HFF-Myc (cell line): ENCODE measurements at regions not wholly inside any gene's neighbourhood (a gene's known extent, or its start where the extent isn't known, plus 50 kb on each side); places are given as distances from the start of the nearest gene placed in this dataset.

Experiments used
- DNase-seq: peaks from one replicate; pipeline ENCODE4 v3.0.0-alpha.2; 2011; ENCODE audit warnings: low read depth; ENCODE audit errors: extremely low read depth
- H3K4me3 ChIP-seq: replicated peaks from 2 replicates; pipeline ENCODE4 v1.5.1; 2011; ENCODE audit warnings: low read depth, mild to moderate bottlenecking, control low read depth, low read length
- TF ChIP-seq, protein P1 (sequence below): IDR thresholded peaks from 2 replicates; pipeline ENCODE4 v1.5.1; 2012; ENCODE audit warnings: mild to moderate bottlenecking, low read depth, low read length, control low read depth; ENCODE audit errors: missing control alignments

DNA sequence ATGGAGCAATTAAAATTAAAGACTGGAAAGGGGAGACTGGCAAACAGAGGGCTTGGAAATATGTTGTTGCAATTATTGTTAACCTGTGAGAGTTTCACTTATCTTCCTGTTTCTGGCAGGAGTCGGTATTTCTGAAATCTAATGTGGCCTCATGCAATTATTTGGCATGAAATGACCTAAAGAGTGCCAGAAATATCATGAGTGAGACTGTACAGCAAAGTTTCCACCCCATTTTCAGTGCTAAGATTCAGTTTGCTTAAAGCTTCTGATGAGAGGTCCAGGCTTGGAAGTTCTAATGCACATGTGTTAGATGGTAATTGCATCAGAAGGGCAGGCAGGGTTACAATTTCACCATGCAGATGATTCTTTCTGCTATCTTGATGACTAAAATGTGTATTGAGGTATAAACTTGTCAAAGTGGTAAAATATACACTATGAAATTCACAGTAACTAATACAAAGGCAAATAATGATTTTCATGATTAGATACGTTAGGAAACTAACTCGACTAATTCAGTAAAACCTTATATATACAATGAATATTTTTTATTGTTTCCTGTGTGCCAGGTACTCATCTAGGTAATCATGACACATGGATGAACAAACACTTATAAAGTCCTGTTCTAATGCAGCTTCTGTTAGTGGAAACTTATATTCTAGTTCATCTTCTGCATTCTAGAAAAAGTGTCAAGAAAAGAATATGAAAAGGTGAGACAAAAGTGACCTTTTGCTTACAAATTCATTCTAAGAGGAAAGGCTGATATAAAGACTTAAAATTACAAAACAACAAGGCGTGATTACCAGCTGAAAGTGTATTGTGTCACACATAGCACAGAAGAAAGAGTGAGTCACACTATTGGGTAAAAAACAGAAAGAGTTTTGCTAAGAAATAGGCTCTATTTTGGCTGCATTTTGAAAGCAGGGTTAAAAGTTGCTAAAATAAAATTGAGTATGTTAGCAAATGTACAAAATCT is 533.4 kb upstream of the SEMA3D start:
- DNase-seq = no peak
- TF ChIP-seq, protein P1, sequence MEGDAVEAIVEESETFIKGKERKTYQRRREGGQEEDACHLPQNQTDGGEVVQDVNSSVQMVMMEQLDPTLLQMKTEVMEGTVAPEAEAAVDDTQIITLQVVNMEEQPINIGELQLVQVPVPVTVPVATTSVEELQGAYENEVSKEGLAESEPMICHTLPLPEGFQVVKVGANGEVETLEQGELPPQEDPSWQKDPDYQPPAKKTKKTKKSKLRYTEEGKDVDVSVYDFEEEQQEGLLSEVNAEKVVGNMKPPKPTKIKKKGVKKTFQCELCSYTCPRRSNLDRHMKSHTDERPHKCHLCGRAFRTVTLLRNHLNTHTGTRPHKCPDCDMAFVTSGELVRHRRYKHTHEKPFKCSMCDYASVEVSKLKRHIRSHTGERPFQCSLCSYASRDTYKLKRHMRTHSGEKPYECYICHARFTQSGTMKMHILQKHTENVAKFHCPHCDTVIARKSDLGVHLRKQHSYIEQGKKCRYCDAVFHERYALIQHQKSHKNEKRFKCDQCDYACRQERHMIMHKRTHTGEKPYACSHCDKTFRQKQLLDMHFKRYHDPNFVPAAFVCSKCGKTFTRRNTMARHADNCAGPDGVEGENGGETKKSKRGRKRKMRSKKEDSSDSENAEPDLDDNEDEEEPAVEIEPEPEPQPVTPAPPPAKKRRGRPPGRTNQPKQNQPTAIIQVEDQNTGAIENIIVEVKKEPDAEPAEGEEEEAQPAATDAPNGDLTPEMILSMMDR = no peak
- no peak overlapping the region for H3K4me3 ChIP-seq

GRCh38 chr7:85716353-85716752 is 529.5 kb upstream of the SEMA3D start:
- no peak overlapping the region for H3K4me3 ChIP-seq
- DNase-seq = no peak
- TF ChIP-seq, protein P1 = no peak

GRCh38 chr7:85714951-85715350 is 528.1 kb upstream of the SEMA3D start:
- TF ChIP-seq, protein P1 = no peak
- DNase-seq = no peak
- H3K4me3 ChIP-seq = no peak overlapping the region

- no peak for DNase-seq
- TF ChIP-seq, protein P1 = no peak
- H3K4me3 ChIP-seq = no peak overlapping the region
These were observed 527.3 kb upstream of the SEMA3D start for GRCh38 chr7:85714043-85714578.

- DNase-seq = no peak
- H3K4me3 ChIP-seq = no peak overlapping the region
- TF ChIP-seq, protein P1 = no peak
These were observed 526.3 kb upstream of the SEMA3D start for GRCh38 chr7:85713171-85713570.

DNA sequence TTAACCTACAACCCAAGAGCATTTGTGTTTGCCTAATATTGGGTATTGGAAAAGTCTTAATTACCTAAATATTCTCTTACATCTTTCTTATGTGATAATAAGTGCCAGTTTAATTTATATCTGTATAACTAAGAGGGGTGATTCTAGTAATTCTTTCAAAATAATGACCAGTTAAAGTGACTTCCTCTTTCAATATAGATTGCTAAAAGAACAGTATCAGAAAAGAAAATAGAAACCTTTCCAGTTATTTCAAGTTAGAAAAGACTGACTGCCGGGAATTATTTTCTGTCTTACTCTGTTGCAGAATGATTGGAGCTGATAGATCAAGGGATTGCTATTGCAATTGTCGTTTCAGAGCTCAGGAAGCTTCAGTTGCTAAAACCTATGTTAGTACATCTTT is 525.0 kb upstream of the SEMA3D start:
- no peak overlapping the region for H3K4me3 ChIP-seq
- TF ChIP-seq, protein P1 = no peak
- no peak for DNase-seq
